Right lobe of liver (tissue), 4 donors: ENCODE measurements at regions not wholly inside any gene's neighbourhood (a gene's known extent, or its start where the extent isn't known, plus 50 kb on each side); places are given as distances from the start of the nearest gene placed in this dataset.

Experiments
- CTCF ChIP-seq, 4 donors: fragments of 200-600 bp in 3 of 4; fragments of 450-650 bp in 1 of 4; IDR thresholded peaks; one replicate each; pipeline versions ENCODE4 v1.5.1 to v1.8.0; 2016 to 2022; ENCODE audit warnings: antibody characterized with exemption in 4 of 4, mild to moderate bottlenecking in 2 of 4
- POLR2A ChIP-seq: fragments of 450-650 bp; IDR thresholded peaks from one replicate; pipeline ENCODE4 v1.6.1; 2017; ENCODE audit warnings: antibody characterized with exemption, mild to moderate bottlenecking
- donor health status: DM: no; HTN: no; CAD: no.
- donor health status: DM: no; HTN: no; CAD: no.
- donor health status: DM: no; HTN: yes; CAD: no.

DNA sequence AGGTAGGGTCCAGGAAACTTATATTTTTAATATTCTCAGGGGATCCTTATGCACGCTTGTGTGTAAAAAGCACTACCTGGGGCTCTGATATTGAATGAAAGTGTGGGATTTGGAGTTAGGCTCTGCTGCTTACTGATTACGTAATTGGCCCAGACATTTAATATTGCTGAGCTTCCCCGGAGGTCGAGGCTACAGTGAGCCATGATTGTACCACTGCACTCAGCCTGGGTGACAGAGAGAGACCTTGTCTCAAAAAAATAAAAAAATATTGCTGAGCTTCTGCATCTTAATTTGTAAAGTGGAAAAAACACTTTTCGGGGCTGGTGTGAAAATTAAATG is 62.2 kb upstream of the KIF26B start:
- TF ChIP-seq POLR2A (no peak), CTCF (IDR thresholded peaks at IDR 0.05) (no peak)
